ENCODE measurements at regions not wholly inside any gene's neighbourhood (a gene's known extent, or its start where the extent isn't known, plus 50 kb on each side); places are given as distances from the start of the nearest gene placed in this dataset.

DNA sequence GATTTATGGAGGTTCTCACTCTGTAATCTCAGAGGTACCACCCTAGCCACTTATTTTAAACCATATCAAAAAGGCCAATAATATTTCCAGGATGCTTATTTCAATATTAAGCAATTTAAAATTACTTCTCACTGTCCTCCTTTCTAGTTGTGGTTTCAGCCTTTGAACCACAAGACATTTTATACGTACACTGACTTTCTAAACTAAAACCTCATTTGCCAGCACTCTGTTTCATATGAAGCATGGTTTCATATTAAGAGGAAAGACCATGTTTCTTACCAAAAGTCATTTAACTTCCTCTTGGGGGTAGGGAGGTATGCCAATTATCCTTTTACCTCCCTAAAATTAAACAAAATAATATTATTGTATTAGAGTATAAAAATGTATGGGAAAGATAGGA, 399.8 kb downstream of the CDH7 start:
- Histone ChIP-seq H3K4me2 (no peak overlapping the region), H3K4me3 (no peak overlapping the region), H3K36me3 (ENCODE audit: low read depth) (no peaks in the 10 kb centered on the region), H4K20me1 (ENCODE audit: insufficient read depth) (no peaks in the 10 kb centered on the region), H3K27ac (no peak overlapping the region), H3K79me2 (ENCODE audit: low read depth) (no peaks in the 10 kb centered on the region), H3K9me3 (ENCODE audit: insufficient read depth, low read depth) (no peaks in the 10 kb centered on the region), H3K4me1 (replicated peaks; ENCODE audit: insufficient read depth) (no peaks in the 10 kb centered on the region), H3K27me3 (ENCODE audit: insufficient read depth, low read depth) (no peaks in the 10 kb centered on the region), H3K9me2 (ENCODE audit: insufficient read depth) (peaks cover 4% of the 10 kb centered on the region), H3F3A (ENCODE audit: insufficient read depth, low read depth) (no peaks in the 10 kb centered on the region), H2AFZ (no peak overlapping the region)
- POLR2A ChIA-PET (ENCODE audit: unreplicated experiment): no interaction called here
- CTCF ChIA-PET: no interaction called here
- DNase-seq: no peak
- TF ChIP-seq, protein P1, sequence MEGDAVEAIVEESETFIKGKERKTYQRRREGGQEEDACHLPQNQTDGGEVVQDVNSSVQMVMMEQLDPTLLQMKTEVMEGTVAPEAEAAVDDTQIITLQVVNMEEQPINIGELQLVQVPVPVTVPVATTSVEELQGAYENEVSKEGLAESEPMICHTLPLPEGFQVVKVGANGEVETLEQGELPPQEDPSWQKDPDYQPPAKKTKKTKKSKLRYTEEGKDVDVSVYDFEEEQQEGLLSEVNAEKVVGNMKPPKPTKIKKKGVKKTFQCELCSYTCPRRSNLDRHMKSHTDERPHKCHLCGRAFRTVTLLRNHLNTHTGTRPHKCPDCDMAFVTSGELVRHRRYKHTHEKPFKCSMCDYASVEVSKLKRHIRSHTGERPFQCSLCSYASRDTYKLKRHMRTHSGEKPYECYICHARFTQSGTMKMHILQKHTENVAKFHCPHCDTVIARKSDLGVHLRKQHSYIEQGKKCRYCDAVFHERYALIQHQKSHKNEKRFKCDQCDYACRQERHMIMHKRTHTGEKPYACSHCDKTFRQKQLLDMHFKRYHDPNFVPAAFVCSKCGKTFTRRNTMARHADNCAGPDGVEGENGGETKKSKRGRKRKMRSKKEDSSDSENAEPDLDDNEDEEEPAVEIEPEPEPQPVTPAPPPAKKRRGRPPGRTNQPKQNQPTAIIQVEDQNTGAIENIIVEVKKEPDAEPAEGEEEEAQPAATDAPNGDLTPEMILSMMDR (conservative IDR thresholded peaks at IDR 0.05): no peak
- TF ChIP-seq EZH2 (IDR thresholded peaks at IDR 0.05; ENCODE audit: low read depth): no peak
- no TSS peak for BruUV-seq (replicated peaks)
- intact Hi-C loops (cut with micrococcal nuclease; ENCODE audit: unreplicated experiment): no loop called here

DNA sequence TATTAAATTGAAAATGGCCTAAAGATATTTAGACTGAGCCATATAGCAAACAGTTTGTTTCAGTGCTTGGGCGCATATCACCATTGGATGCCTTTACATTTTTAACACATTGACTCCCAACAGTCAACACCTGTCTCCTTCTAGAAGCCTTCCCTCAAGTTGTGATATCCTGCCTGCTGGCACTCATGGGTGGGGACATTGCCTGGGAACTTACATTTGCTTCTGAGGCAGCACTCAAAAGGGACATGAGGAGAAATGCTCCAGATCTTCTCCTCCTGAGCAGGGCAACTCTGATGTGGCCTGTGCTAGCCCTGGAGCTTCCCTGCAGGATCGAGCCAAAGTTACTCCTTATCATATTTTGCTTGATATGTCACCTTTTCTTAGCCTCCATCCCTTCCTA, 392.2 kb downstream of the CDH7 start:
- POLR2A ChIA-PET (ENCODE audit: unreplicated experiment): no interaction called here

DNA sequence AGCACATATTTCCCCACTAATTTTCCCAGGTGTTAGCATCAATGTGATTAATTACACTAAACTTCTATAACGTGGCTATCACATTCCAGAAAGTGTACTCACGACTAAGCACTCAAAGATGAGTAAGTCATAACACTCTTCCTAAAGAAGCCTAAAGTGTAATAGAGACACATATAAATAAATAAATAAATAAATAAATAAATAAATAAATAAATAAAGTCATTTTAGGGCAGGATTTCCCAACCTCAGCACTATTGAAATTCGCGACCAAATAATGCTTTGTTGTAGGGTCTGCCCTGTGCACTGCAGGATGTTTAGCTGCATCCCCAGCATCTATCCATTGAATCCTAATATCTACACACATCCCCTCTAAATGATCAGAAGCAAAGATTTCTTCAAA, 390.9 kb downstream of the CDH7 start:
- Histone ChIP-seq H4K20me1 (ENCODE audit: insufficient read depth) (no peaks in the 10 kb centered on the region), H3K27me3 (ENCODE audit: insufficient read depth, low read depth) (no peaks in the 10 kb centered on the region), H3K4me3 (no peak overlapping the region), H3K4me2 (no peak overlapping the region), H3K9me2 (ENCODE audit: insufficient read depth) (peaks cover 4% of the 10 kb centered on the region; the same call in 1 of the 2 replicates), H2AFZ (no peak overlapping the region), H3K9me3 (ENCODE audit: insufficient read depth, low read depth) (no peaks in the 10 kb centered on the region), H3K27ac (no peak overlapping the region), H3K36me3 (ENCODE audit: low read depth) (no peaks in the 10 kb centered on the region), H3K79me2 (ENCODE audit: low read depth) (no peaks in the 10 kb centered on the region), H3K4me1 (replicated peaks; ENCODE audit: insufficient read depth) (no peaks in the 10 kb centered on the region), H3F3A (ENCODE audit: insufficient read depth, low read depth) (no peaks in the 10 kb centered on the region)
- ChIA-PET CTCF (no interaction called here), POLR2A (ENCODE audit: unreplicated experiment) (no interaction called here)
- no TSS peak for BruUV-seq (replicated peaks)
- intact Hi-C loops (cut with micrococcal nuclease; ENCODE audit: unreplicated experiment): no loop called here
- TF ChIP-seq, protein P1 (conservative IDR thresholded peaks at IDR 0.05): no peak
- no peak for TF ChIP-seq EZH2 (IDR thresholded peaks at IDR 0.05; ENCODE audit: low read depth)
- DNase-seq: no peak

More for the DNA sequence above, 392.2 kb downstream of the CDH7 start:
- H3K36me3 ChIP-seq (ENCODE audit: low read depth): no peaks in the 10 kb centered on the region
- intact Hi-C loops (cut with micrococcal nuclease; ENCODE audit: unreplicated experiment): no loop called here
- H3K4me2 ChIP-seq: no peak overlapping the region
- CTCF ChIA-PET: no interaction called here
- H3F3A ChIP-seq (ENCODE audit: insufficient read depth, low read depth): no peaks in the 10 kb centered on the region
- H3K27ac ChIP-seq: no peak overlapping the region
- DNase-seq: no peak
- no peaks in the 10 kb centered on the region for H3K9me3 ChIP-seq (ENCODE audit: insufficient read depth, low read depth)
- peak overlapping the region; percentile 68; the same call in 1 of the 2 replicates for H2AFZ ChIP-seq
- H3K79me2 ChIP-seq (ENCODE audit: low read depth): no peaks in the 10 kb centered on the region
- peaks cover 4% of the 10 kb centered on the region; the same call in 1 of the 2 replicates for H3K9me2 ChIP-seq (ENCODE audit: insufficient read depth)
- no peaks in the 10 kb centered on the region for H3K27me3 ChIP-seq (ENCODE audit: insufficient read depth, low read depth)
- no peaks in the 10 kb centered on the region for H3K4me1 ChIP-seq (replicated peaks; ENCODE audit: insufficient read depth)
- no peak overlapping the region for H3K4me3 ChIP-seq
- no peaks in the 10 kb centered on the region for H4K20me1 ChIP-seq (ENCODE audit: insufficient read depth)
- no TSS peak for BruUV-seq (replicated peaks)
- no peak for TF ChIP-seq EZH2 (IDR thresholded peaks at IDR 0.05; ENCODE audit: low read depth)
- TF ChIP-seq, protein P1 (conservative IDR thresholded peaks at IDR 0.05): no peak

Measured in PC-9 (cell line).